GM12874 (cell line): ENCODE measurements at regions not wholly inside any gene's neighbourhood (a gene's known extent, or its start where the extent isn't known, plus 50 kb on each side); places are given as distances from the start of the nearest gene placed in this dataset.

ENCODE experiments used
- CTCF ChIP-seq: IDR thresholded peaks from 2 replicates; pipeline ENCODE4 v1.5.1; 2011; ENCODE audit warnings: low read depth, mild to moderate bottlenecking, control low read depth, low read length, moderate library complexity; ENCODE audit not compliant: insufficient read depth

- TF ChIP-seq CTCF, result no peak
These were observed 813.0 kb upstream of the SLITRK5 start for GRCh38 chr13:86858216-86858615.

- TF ChIP-seq CTCF, result no peak
These were observed 809.0 kb upstream of the SLITRK5 start for GRCh38 chr13:86862137-86862536.

- TF ChIP-seq CTCF, result no peak
These were observed 806.8 kb upstream of the SLITRK5 start for GRCh38 chr13:86864376-86864775.

- TF ChIP-seq CTCF, result no peak
These were observed 800.7 kb upstream of the SLITRK5 start for GRCh38 chr13:86870444-86870843.

GRCh38 chr13:86877441-86877840, 793.7 kb upstream of the SLITRK5 start:
- TF ChIP-seq CTCF, result no peak

- no peak for TF ChIP-seq CTCF
These were observed 792.4 kb upstream of the SLITRK5 start for GRCh38 chr13:86878781-86879180.

- TF ChIP-seq CTCF, result no peak
These were observed 789.8 kb upstream of the SLITRK5 start for GRCh38 chr13:86881390-86881789.

GRCh38 chr13:86882107-86882506, 789.1 kb upstream of the SLITRK5 start:
- no peak for TF ChIP-seq CTCF
